ENCODE measurements at regions not wholly inside any gene's neighbourhood (a gene's known extent, or its start where the extent isn't known, plus 50 kb on each side); places are given as distances from the start of the nearest gene placed in this dataset.

DNA sequence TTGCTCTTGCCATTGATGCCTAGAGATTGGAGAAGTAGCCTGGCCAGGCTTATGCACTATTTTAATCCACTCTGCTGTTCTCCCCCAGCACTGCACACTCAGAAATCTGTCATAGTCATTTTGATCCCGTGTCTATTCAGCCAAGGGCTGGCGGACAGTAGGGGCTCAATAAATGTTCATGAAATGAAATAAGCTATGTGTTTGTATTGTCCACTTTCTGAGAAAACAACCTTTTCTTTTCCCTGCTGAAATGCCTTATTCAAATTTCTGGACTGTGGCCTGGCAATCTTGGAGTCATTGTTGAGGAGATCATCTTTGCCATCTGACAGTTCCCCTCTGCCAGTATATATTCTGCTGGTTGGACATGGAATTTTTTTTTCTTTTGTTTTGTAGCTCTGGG lies 550.4 kb upstream of the MAP3K7 start:
- H3K9me3 ChIP-seq (ENCODE audit: control extremely low read depth in 1 of 5, control insufficient read depth in 4 of 5, insufficient read depth in 2 of 5, low read depth in 1 of 5, low read length in 4 of 5), result no peaks in the 10 kb centered on the region
- no peaks in the 10 kb centered on the region for H3K36me3 ChIP-seq (ENCODE audit: control insufficient read depth in 4 of 4, insufficient read depth in 4 of 4, low read length in 3 of 4)
- CTCF ChIA-PET, result interaction anchor here (1.1 to 1.2 kb wide), 2 partner anchors 20 to 58 kb away, joined by 3 read pairs; no protein-coding TSS in a partner anchor
- H3K4me1 ChIP-seq (ENCODE audit: control extremely low read depth in 1 of 4, control insufficient read depth in 4 of 4, insufficient read depth in 4 of 4, low read length in 3 of 4), result peaks cover 0 to 19% (median 4%) of the 10 kb centered on the region in 4 experiments
- H3K27ac ChIP-seq (ENCODE audit: insufficient read depth in 1 of 2, low read depth in 1 of 2, low read length in 2 of 2, poor library complexity in 1 of 2, severe bottlenecking in 2 of 2), result no peak overlapping the region
- H3K27me3 ChIP-seq (replicated peaks in 2 of 5; ENCODE audit: control insufficient read depth in 4 of 5, insufficient read depth in 5 of 5, low read length in 4 of 5), result no peaks in the 10 kb centered on the region
- no peak overlapping the region for H3K4me3 ChIP-seq (ENCODE audit: control insufficient read depth in 1 of 7, extremely low read depth in 1 of 7, insufficient read depth in 4 of 7, low read depth in 2 of 7, low read length in 6 of 7)
- POLR2A ChIA-PET, result no interaction called here
- 100% methylated on average over 2 of the region's 2 CpGs for WGBS (ENCODE audit: insufficient coverage)
- no peak for DNase-seq

DNA sequence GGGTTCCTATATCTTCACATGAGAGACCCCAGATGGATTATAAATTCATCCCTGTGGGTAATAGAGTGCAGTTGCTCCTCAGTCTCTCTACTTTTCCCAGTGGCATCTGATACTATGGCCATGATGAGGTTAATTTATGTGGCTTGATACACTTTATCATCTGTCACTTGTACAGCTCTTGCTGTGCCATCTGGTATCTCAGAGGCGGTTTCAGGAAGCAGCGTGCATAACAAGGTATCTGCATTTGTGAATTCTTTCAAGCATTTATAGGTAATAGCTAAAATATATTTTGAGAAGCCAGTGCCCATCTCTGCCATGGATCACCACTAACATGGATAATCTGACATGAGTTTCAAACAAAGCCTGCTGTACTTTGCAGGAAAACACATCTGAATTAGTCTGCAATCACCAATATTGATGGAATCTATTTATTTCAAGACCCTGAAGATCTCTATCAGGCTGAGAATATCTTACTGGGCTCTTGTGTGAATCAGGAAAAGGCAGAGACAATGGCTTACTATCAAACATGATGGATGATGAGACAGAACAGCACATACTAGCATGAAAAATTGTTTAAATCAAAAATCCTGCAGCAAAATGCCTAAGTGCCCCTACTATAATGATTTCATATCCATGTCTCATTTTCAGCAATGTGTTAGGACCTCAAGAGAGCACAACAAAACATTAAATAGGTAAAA lies 548.7 kb upstream of the MAP3K7 start:
- ChIA-PET POLR2A (no interaction called here), CTCF (no interaction called here)
- Histone ChIP-seq H3K9me3 (ENCODE audit: control extremely low read depth in 1 of 5, control insufficient read depth in 4 of 5, insufficient read depth in 2 of 5, low read depth in 1 of 5, low read length in 4 of 5) (no peaks in the 10 kb centered on the region), H3K4me3 (ENCODE audit: control insufficient read depth in 1 of 7, extremely low read depth in 1 of 7, insufficient read depth in 4 of 7, low read depth in 2 of 7, low read length in 6 of 7) (no peak overlapping the region), H3K27me3 (replicated peaks in 2 of 5; ENCODE audit: control insufficient read depth in 4 of 5, insufficient read depth in 5 of 5, low read length in 4 of 5) (no peaks in the 10 kb centered on the region), H3K36me3 (ENCODE audit: control insufficient read depth in 4 of 4, insufficient read depth in 4 of 4, low read length in 3 of 4) (no peaks in the 10 kb centered on the region), H3K4me1 (ENCODE audit: control extremely low read depth in 1 of 4, control insufficient read depth in 4 of 4, insufficient read depth in 4 of 4, low read length in 3 of 4) (peaks cover 0 to 8% (median under 1%) of the 10 kb centered on the region in 4 experiments), H3K27ac (ENCODE audit: insufficient read depth in 1 of 2, low read depth in 1 of 2, low read length in 2 of 2, poor library complexity in 1 of 2, severe bottlenecking in 2 of 2) (no peak overlapping the region)
- WGBS (ENCODE audit: insufficient coverage), result no CpG with 5 or more reads among the region's 2 CpGs
- no peak for DNase-seq

DNA sequence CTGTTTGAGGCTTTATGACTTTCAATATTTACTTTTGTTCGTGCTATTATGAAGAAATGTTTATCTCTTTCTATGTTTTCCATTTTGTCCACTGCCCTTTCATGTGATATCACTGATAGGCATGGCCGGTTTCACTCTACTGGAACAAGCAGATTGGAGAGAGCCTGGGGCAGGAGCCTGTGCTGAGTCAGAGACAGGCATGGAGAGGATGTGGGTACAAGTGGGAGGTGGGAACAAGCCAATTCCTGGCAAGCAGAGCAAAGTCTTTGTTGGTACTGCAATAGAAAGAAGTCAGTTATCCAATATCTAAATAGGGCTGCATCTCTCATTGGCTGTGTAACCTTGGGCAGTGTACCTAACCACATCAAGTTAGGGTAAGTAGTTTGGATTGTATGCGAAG lies 545.6 kb upstream of the MAP3K7 start:
- Histone ChIP-seq H3K4me1 (ENCODE audit: control extremely low read depth in 1 of 4, control insufficient read depth in 4 of 4, insufficient read depth in 4 of 4, low read length in 3 of 4) (peaks cover 0 to 4% (median 0%) of the 10 kb centered on the region in 4 experiments), H3K27me3 (replicated peaks in 2 of 5; ENCODE audit: control insufficient read depth in 4 of 5, insufficient read depth in 5 of 5, low read length in 4 of 5) (no peaks in the 10 kb centered on the region), H3K36me3 (ENCODE audit: control insufficient read depth in 4 of 4, insufficient read depth in 4 of 4, low read length in 3 of 4) (no peaks in the 10 kb centered on the region), H3K27ac (ENCODE audit: insufficient read depth in 1 of 2, low read depth in 1 of 2, low read length in 2 of 2, poor library complexity in 1 of 2, severe bottlenecking in 2 of 2) (no peak overlapping the region), H3K9me3 (ENCODE audit: control extremely low read depth in 1 of 5, control insufficient read depth in 4 of 5, insufficient read depth in 2 of 5, low read depth in 1 of 5, low read length in 4 of 5) (no peaks in the 10 kb centered on the region), H3K4me3 (ENCODE audit: control insufficient read depth in 1 of 7, extremely low read depth in 1 of 7, insufficient read depth in 4 of 7, low read depth in 2 of 7, low read length in 6 of 7) (no peak overlapping the region)
- WGBS (ENCODE audit: insufficient coverage), result 100% methylated on average over 2 of the region's 3 CpGs
- ChIA-PET CTCF (no interaction called here), POLR2A (no interaction called here)
- no peak for DNase-seq

DNA sequence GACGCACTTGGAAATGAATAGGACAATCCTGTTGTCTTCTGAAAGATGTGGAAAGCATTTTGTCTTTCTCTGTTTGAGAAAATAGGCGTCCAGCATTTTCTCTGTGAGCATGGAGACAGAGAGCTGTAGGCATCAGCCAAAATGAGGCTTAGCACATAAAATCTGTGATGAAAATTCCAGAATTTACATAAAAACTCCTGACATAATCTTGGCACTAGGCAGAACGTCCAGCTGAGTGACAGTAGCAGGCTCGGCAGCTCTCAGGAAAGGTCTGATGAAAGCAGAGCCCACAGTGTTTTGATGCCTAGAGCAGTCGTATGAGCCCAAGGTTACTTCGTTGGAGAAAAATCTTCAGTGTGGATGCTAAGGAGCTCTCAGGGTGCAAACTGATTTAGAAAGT lies 543.3 kb upstream of the MAP3K7 start:
- Histone ChIP-seq H3K36me3 (ENCODE audit: control insufficient read depth in 4 of 4, insufficient read depth in 4 of 4, low read length in 3 of 4) (no peaks in the 10 kb centered on the region), H3K9me3 (ENCODE audit: control extremely low read depth in 1 of 5, control insufficient read depth in 4 of 5, insufficient read depth in 2 of 5, low read depth in 1 of 5, low read length in 4 of 5) (no peaks in the 10 kb centered on the region), H3K27me3 (replicated peaks in 2 of 5; ENCODE audit: control insufficient read depth in 4 of 5, insufficient read depth in 5 of 5, low read length in 4 of 5) (no peaks in the 10 kb centered on the region), H3K27ac (ENCODE audit: insufficient read depth in 1 of 2, low read depth in 1 of 2, low read length in 2 of 2, poor library complexity in 1 of 2, severe bottlenecking in 2 of 2) (no peak overlapping the region), H3K4me1 (ENCODE audit: control extremely low read depth in 1 of 4, control insufficient read depth in 4 of 4, insufficient read depth in 4 of 4, low read length in 3 of 4) (peaks cover 0 to 4% (median 0%) of the 10 kb centered on the region in 4 experiments), H3K4me3 (ENCODE audit: control insufficient read depth in 1 of 7, extremely low read depth in 1 of 7, insufficient read depth in 4 of 7, low read depth in 2 of 7, low read length in 6 of 7) (no peak overlapping the region)
- no peak for DNase-seq
- POLR2A ChIA-PET, result no interaction called here
- CTCF ChIA-PET, result no interaction called here
- WGBS (ENCODE audit: insufficient coverage), result 95% methylated on average over 6 of the region's 6 CpGs

DNA sequence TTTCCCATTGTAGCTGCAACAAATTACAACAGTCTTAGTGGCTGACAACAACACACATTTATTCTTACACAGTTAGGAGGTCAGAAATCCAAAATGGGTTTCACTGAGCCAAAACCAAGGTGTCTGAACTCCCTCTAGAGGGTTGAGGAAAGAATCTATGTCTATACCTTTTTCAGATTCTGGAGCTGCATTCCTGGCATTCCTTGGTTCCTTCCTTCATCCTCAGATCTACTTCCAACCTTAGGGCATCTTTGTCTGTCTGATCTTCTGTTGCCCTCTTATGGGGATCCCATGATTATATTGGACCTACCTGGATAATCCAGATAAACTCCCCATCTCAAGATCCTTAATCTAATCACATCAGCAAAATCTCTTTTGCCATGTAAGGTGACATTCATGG lies 540.9 kb upstream of the MAP3K7 start:
- ChIA-PET CTCF (no interaction called here), POLR2A (no interaction called here)
- H3K4me1 ChIP-seq (ENCODE audit: control extremely low read depth in 1 of 4, control insufficient read depth in 4 of 4, insufficient read depth in 4 of 4, low read length in 3 of 4), result peaks cover 0 to under 1% (median 0%) of the 10 kb centered on the region in 4 experiments
- DNase-seq, result no peak
- no peaks in the 10 kb centered on the region for H3K36me3 ChIP-seq (ENCODE audit: control insufficient read depth in 4 of 4, insufficient read depth in 4 of 4, low read length in 3 of 4)
- H3K27ac ChIP-seq (ENCODE audit: insufficient read depth in 1 of 2, low read depth in 1 of 2, low read length in 2 of 2, poor library complexity in 1 of 2, severe bottlenecking in 2 of 2), result no peak overlapping the region
- no peaks in the 10 kb centered on the region for H3K27me3 ChIP-seq (replicated peaks in 2 of 5; ENCODE audit: control insufficient read depth in 4 of 5, insufficient read depth in 5 of 5, low read length in 4 of 5)
- no peak overlapping the region for H3K4me3 ChIP-seq (ENCODE audit: control insufficient read depth in 1 of 7, extremely low read depth in 1 of 7, insufficient read depth in 4 of 7, low read depth in 2 of 7, low read length in 6 of 7)
- H3K9me3 ChIP-seq (ENCODE audit: control extremely low read depth in 1 of 5, control insufficient read depth in 4 of 5, insufficient read depth in 2 of 5, low read depth in 1 of 5, low read length in 4 of 5), result no peaks in the 10 kb centered on the region

DNA sequence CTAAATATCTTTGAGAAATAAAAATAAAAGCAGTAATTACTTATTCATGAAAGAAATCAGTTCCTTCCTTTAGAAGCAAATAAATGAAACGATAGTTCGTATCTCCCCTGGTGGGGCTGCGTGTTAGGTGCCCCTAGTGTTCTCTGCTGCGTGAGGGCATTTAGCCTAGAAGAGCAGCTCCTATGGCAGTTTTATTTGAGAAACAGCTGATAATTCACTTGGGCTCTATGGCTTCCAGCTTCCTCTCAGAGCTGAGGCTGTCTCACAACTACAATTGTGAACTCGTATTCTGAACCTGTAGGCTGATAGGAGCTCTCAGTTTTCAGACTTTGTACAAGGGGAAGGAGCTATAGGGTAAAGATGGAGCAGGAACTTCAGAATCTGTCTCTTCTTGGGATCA lies 540.0 kb upstream of the MAP3K7 start:
- H3K27ac ChIP-seq (ENCODE audit: insufficient read depth in 1 of 2, low read depth in 1 of 2, low read length in 2 of 2, poor library complexity in 1 of 2, severe bottlenecking in 2 of 2), result no peak overlapping the region
- CTCF ChIA-PET, result no interaction called here

DNA sequence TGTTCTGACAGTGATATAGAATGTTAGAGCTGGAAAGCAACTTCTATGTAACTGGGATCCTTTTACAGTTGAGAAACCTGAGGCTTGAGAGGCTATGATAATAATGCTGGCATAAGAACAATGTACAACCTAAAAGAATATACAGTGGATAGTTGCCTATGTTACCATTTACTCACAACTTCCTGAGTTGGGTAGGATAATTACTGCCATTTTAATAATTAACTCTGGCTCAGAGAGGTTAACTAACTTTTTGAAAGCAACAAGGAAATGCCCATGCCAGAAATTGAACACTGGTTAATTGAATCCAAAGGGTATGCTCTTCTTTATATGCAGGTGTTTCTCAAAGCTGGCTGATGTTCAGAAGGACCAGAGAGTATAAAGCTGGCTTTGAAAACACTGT lies 530.7 kb upstream of the MAP3K7 start:
- no peaks in the 10 kb centered on the region for H3K36me3 ChIP-seq (ENCODE audit: control insufficient read depth in 4 of 4, insufficient read depth in 4 of 4, low read length in 3 of 4)
- H3K27ac ChIP-seq (ENCODE audit: insufficient read depth in 1 of 2, low read depth in 1 of 2, low read length in 2 of 2, poor library complexity in 1 of 2, severe bottlenecking in 2 of 2), result no peak overlapping the region
- CTCF ChIA-PET, result interaction anchor here (1.2 kb wide), 1 partner anchor 19 kb away, joined by 3 read pairs; no protein-coding TSS in a partner anchor

More for the DNA sequence above, 540.0 kb upstream of the MAP3K7 start:
- no peak for DNase-seq
- POLR2A ChIA-PET, result no interaction called here
- WGBS (ENCODE audit: insufficient coverage), result 98% methylated on average over 4 of the region's 5 CpGs
- Histone ChIP-seq H3K36me3 (ENCODE audit: control insufficient read depth in 4 of 4, insufficient read depth in 4 of 4, low read length in 3 of 4) (no peaks in the 10 kb centered on the region), H3K4me1 (ENCODE audit: control extremely low read depth in 1 of 4, control insufficient read depth in 4 of 4, insufficient read depth in 4 of 4, low read length in 3 of 4) (no peaks in the 10 kb centered on the region), H3K27me3 (replicated peaks in 2 of 5; ENCODE audit: control insufficient read depth in 4 of 5, insufficient read depth in 5 of 5, low read length in 4 of 5) (no peaks in the 10 kb centered on the region), H3K9me3 (ENCODE audit: control extremely low read depth in 1 of 5, control insufficient read depth in 4 of 5, insufficient read depth in 2 of 5, low read depth in 1 of 5, low read length in 4 of 5) (no peaks in the 10 kb centered on the region), H3K4me3 (ENCODE audit: control insufficient read depth in 1 of 7, extremely low read depth in 1 of 7, insufficient read depth in 4 of 7, low read depth in 2 of 7, low read length in 6 of 7) (no peak overlapping the region)

More for the DNA sequence above, 530.7 kb upstream of the MAP3K7 start:
- DNase-seq, result no peak
- Histone ChIP-seq H3K4me1 (ENCODE audit: control extremely low read depth in 1 of 4, control insufficient read depth in 4 of 4, insufficient read depth in 4 of 4, low read length in 3 of 4) (no peaks in the 10 kb centered on the region), H3K9me3 (ENCODE audit: control extremely low read depth in 1 of 5, control insufficient read depth in 4 of 5, insufficient read depth in 2 of 5, low read depth in 1 of 5, low read length in 4 of 5) (peaks cover 0 to 1% (median 0%) of the 10 kb centered on the region in 5 experiments), H3K4me3 (ENCODE audit: control insufficient read depth in 1 of 7, extremely low read depth in 1 of 7, insufficient read depth in 4 of 7, low read depth in 2 of 7, low read length in 6 of 7) (no peak overlapping the region), H3K27me3 (replicated peaks in 2 of 5; ENCODE audit: control insufficient read depth in 4 of 5, insufficient read depth in 5 of 5, low read length in 4 of 5) (no peaks in the 10 kb centered on the region)
- POLR2A ChIA-PET, result no interaction called here

Data from common myeloid progenitor, CD34-positive (primary cell).